A172 (cell line): ENCODE measurements at regions not wholly inside any gene's neighbourhood (a gene's known extent, or its start where the extent isn't known, plus 50 kb on each side); places are given as distances from the start of the nearest gene placed in this dataset.
"Not testable (repeated sequence)": the region's sequence is repeated elsewhere in the genome, so short reads cannot be mapped to it uniquely, and the experiment has no call there.

Experiments
- DNase-seq: peaks from one replicate; pipeline ENCODE4 v3.0.0-alpha.2; 2015; ENCODE audit warnings: low spot score

GRCh38 chr15:62907275-62907674, 135.3 kb upstream of the TPM1 start:
- no peak for DNase-seq

- DNase-seq: not testable (repeated sequence)
Observed at GRCh38 chr15:62908341-62908740, 134.2 kb upstream of the TPM1 start.

- peak; percentile 44 for DNase-seq
Observed at GRCh38 chr15:62909257-62909656, 133.3 kb upstream of the TPM1 start.

GRCh38 chr15:62912282-62912681, 130.3 kb upstream of the TPM1 start:
- DNase-seq: no peak

- no peak for DNase-seq
Observed at GRCh38 chr15:62912808-62913207, 129.7 kb upstream of the TPM1 start.

GRCh38 chr15:62913246-62913645, 129.3 kb upstream of the TPM1 start:
- DNase-seq: no peak

- DNase-seq: no peak
Observed at GRCh38 chr15:62914461-62915079, 128.0 kb upstream of the TPM1 start.

GRCh38 chr15:62920682-62921502, 121.7 kb upstream of the TPM1 start:
- DNase-seq: no peak

- DNase-seq: no peak
Observed at GRCh38 chr15:62922514-62922913, 120.0 kb upstream of the TPM1 start.

- DNase-seq: no peak
Observed at GRCh38 chr15:62925875-62926274, 116.7 kb upstream of the TPM1 start.

GRCh38 chr15:62927196-62927595, 115.4 kb upstream of the TPM1 start:
- no peak for DNase-seq

- no peak for DNase-seq
Observed at GRCh38 chr15:62927836-62928235, 114.7 kb upstream of the TPM1 start.

GRCh38 chr15:62928242-62928999, 114.1 kb upstream of the TPM1 start:
- DNase-seq: peak; percentile 95

- DNase-seq: peak; percentile 83
Observed at GRCh38 chr15:62929000-62929357, 113.6 kb upstream of the TPM1 start.

- DNase-seq: no peak
Observed at GRCh38 chr15:62931650-62932049, 110.9 kb upstream of the TPM1 start.

GRCh38 chr15:62932436-62932835, 110.1 kb upstream of the TPM1 start:
- DNase-seq: no peak

- DNase-seq: peak; percentile 21
Observed at GRCh38 chr15:62933386-62933785, 109.2 kb upstream of the TPM1 start.

GRCh38 chr15:62934236-62934971, 108.1 kb upstream of the TPM1 start:
- DNase-seq: no peak

GRCh38 chr15:62935300-62936081, 107.1 kb upstream of the TPM1 start:
- DNase-seq: no peak

- DNase-seq: no peak
Observed at GRCh38 chr15:62938825-62939224, 103.7 kb upstream of the TPM1 start.

- no peak for DNase-seq
Observed at GRCh38 chr15:62940093-62940754, 102.3 kb upstream of the TPM1 start.
